CD4-positive, alpha-beta T cell treated with Interleukin-17A for 1 hour (primary cell): ENCODE measurements at regions not wholly inside any gene's neighbourhood (a gene's known extent, or its start where the extent isn't known, plus 50 kb on each side); places are given as distances from the start of the nearest gene placed in this dataset.
"Not testable (repeated sequence)": the region's sequence is repeated elsewhere in the genome, so short reads cannot be mapped to it uniquely, and the experiment has no call there.

Experiments used
- DNase-seq: peaks from one replicate; pipeline ENCODE4 v3.0.0-alpha.2; 2020

DNA sequence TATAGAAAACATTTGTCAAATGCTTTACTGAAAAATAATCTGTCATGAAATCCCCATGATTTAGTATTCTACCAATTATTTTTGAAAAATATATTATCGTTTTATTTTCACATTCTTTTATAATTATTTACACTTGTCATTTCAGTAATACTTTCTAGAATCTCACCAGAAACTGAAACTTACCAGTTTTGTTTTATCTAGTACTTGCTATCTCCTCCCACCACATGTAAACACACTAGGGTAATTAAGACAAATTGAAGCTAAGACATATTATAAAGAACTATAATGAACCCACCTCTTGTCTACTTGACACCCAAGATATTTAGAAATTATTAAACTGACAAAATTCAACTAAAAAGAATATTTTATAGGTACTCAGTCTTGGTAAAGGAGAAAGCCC, 51.5 kb upstream of the GRM3 start:
- no peak for DNase-seq

DNA sequence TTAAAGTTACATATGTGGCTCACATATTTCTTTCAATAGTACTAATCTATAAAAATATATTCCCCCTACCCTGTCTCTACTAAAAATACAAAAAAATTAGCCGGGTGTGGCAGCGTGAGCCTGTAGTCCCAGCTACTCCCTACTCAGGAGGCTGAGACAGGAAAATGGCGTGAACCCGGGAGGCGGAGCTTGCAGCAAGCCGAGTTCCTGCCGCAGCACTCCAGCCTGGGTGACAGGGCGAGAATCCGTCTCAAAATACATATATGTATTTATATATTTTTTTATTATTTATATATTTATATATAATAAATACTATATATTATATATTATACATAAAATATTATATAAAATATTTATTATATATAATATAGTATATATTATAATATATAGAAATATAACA, 69.7 kb upstream of the GRM3 start:
- DNase-seq = no peak

DNA sequence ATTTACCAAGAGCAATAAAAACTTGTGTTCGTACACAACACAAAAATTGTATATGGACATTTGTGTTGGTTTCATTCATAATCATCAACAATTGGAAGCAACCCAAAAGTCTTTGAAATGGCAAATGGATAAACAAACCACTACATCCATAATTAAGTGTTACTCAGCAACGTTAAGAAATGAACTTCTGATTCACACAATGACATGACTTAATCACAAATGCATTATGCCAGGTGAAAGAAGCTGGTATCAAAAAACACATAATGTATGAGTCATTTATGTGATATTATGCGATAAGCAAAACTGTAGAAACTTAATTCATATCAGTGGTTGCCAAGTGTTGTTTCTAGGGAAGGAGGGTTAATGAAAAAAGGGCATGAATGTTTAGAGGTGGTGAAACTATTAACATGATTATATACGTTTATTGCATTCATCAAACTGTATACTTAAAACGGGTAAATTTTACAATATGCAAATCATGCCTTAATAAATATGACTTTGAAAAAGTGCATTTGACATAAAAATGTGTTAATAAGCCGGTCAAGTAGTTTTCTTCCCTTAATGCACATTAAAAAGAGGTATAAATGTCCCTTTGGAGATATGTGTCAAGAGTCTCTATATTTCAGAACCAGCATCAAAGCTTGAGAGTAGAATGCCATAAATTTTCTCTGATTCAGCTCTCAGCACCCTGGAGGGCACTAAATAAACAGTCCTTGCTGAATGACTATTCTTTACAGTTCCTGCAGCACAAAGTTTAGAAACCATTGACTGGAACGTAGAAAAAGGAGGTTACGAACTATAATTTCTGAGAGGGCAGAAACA, 84.8 kb upstream of the GRM3 start:
- DNase-seq = no peak

DNA sequence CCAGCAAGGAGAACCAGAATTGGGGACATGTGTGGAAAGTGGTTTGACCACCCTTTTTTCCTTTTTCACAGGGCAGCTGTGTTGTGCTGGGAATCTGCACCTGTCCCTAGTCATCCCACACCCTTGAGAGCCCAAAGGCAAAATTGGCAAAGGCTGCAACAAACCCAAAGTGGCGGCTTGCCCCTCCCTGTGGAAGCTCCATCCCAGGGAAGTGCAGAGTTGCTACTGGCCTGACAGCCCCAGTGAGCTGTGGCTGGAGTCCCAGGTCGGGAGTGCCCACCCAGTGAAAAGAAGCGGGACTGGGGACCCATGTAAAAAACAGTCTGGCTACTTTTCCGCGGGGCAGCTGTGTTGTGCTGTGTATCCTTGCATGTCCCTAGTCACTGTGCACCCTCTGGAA, 109.1 kb upstream of the GRM3 start:
- DNase-seq = no peak

DNA sequence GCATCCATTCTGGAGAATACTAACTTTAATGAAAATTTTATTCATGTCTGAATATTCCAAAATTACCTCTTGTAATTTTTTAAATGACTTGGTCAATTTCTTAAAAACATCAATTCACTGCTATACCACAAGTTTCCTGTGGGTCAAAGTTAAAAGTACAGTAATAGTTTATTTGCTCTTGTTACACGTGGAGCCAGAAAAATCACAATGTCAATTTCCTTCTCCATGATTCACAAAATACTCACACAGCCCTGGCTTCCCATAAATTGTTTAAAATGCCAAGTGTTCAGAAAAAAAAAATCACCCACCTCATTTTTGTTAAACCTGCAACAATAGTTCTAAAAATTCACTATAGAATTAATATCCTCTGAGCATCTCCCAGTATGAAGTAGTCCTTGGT, 139.5 kb upstream of the GRM3 start:
- no peak for DNase-seq

DNA sequence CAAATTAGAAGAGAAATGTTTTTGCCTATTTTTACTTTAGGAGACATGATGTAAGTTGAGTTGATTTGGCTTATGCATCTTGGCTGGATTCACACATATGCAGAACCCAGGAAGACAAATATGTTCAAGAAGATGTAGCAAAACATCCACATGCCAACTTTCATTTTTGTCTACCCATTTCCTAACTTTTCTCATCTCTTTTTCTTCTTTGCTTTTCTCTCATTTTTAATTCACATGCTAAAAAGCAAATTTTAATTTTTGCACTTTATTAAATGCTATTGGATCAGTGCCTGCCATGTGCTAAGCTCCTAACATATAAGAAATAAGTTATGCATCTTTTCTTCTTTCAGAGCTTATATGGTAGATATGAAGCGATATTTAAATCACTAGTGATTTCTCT, 143.7 kb upstream of the GRM3 start:
- DNase-seq = no peak

DNA sequence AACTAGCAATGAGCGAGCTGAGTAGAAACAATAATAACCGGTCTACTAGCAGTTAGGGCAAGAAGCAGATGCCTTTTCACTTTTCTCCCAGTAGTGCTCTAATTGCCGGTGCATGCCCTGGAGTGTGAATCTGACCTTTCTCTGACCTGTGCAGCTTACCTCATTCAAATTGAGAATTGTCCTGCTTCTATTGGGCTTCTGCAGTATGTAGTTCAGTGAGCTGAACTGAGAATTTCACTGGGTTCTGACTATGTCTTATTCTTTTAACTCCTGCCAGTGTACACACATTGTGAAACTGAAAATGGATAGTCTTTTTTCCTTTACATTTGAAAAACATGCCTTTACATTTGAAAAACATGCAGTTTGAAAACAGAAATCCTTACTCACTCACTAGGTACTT, 157.9 kb upstream of the GRM3 start:
- DNase-seq = no peak

DNA sequence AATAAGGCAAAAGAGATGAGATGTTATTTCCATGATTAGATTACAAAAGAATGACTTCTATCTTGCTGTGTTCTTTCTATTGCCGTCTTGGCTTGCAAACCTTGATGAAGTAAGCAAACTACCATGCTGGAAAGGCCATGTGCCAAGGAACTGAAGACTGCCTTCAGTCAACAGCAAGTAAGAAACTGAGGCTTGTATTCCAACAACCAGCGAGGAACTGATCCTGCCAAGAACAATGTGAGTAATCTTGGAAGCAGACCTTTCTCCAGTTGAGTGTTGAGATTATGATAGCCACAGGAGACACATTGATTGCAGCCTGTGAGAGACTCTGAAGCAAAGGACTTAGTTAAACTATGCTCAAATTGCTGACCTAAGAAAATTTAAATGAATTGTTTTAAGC, 164.6 kb upstream of the GRM3 start:
- DNase-seq = no peak

DNA sequence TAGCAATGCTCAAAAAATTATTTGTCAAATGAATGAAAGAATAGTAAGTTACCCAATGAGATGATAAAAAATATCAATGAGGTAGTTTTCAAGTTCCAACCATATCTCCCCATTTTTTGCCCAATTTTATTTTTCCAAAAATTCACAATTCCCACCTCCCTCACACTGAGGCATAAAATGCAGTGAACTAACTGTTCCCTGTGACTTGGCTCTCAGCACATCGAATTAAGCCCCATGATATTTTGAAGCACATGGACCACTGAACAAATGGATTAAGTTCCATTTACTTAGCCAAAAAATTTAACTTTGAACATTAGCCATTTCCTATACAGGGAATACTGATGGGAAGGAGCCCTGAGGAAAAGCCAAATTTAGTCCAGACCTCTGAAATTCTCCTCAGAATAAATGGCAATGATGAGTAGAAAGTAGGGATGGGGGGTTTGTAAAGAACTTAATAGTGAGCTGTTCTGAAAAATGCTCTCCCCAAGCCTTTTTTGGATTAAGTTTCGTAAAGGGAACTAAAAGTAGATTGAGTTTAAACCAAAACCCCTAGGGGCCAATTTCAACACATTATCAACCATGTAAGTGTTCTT, 166.3 kb upstream of the GRM3 start:
- no peak for DNase-seq

DNA sequence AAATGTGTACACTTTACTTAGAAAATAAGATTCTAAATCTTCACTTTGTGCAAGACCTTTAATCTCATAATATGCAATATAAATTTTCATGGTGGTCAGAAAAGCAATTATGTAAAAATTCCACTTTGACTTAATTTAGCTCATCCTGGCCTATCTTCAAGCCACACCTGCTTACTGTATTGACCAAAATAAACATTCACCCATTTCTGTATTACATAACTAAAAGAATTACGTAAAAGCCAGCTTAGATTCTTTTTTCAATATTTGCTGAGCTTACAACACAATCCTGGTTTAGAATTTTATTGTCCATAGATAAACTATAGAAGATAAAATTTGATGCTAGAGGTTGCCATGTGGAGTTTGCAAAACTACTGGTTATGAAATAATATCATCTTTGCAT, 172.9 kb upstream of the GRM3 start:
- DNase-seq = no peak

DNA sequence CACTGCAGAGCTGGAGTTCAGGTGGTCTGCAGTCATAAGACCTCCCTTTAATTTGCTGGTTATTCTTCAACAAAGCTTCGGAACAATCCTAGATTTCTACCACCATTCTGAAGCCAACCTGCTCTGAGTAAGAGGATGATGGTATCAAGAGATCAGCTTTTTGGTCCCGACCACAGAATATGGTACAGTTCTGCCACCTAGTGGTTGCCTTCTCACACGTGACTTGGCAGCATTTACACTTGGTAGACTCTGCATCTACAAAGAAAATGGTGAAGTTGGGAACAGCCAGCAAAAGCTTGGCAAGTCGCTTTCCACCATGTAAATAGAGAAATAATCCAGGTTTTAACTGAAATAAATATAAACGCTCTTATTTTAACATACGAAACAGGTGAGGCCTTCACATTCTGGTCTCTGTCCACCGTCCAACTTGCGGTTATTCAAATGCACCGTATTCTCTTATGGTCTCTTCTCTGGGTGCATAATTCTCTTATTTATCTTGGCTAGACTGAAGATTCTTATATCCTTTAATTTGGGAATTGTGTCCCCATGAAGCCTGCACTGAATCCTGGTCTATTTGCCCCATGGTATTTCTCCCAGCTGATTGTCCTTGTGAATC, 173.9 kb upstream of the GRM3 start:
- DNase-seq = peak; percentile 19

DNA sequence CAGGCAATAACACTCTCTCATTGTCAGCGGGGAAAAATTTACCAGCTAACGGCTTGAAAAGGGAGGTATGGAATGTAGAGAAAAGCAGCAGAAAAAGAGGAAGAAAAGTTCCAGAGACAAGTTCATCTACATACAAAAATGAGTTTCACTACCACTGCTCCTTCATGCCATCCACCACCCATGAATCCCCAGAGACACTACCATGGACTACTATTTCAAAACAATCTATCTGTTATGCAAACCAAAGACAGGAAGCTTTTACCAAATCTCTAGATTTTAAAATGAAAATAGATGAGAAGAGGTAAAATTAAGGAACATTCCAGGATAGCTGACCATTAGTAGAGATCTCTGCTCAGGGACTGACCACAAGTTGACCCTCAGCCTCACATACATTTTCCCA, 189.0 kb upstream of the GRM3 start:
- no peak for DNase-seq

DNA sequence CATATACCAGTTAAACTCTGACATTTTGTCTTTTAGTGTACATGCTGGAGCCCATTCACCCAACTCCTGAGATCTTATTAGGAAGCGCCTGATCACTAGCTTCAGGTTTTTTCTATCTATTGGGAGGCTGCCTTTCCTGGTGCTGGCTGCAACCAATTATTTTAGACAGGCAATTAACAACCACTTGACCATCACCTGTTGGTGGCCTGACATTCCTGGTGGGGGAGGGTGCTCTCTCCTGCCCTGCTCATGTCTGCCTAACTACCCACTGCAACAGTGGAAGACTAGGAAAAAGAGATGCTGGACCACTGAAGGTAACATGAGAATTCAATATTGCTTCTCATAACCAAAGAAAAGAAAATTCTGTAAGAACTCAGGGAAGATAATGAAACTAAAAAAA, 190.3 kb upstream of the GRM3 start:
- no peak for DNase-seq

DNA sequence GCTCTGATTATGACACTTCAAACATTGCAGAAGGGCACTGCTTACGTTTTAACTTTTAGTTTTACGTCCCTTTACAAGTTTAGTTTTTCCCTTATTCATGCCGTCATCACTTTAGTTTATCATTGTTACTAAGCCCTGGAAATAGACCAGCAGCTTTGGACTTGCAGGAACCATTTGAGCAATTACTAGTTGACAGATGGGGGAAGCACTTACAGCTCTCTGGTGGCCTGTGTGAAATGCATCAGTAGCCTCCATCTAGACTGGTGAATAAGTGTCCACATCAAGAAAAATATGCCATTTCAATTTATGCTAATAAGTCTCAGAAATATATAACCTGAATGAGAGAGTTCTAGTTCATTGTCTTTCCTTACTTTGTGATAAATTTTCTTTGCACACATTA, 194.9 kb upstream of the GRM3 start:
- DNase-seq = no peak

DNA sequence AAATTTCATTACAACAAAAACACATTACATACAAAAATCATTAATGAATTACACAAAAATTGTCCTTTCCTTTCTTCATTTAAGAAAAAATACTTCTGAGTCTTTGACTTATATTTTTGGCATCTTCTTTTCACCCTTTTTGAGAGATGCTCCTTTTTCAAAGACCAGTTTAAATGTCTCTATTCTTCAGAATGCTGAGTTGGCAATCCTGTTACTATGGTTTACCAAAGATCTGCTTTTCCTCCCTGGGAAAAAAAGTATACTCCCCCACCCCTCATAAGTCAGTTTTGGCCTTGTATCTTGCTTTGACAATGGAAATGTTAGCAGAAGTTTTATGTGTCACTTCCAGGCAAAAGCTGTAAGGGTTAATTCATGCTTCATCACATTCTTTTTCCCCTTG, 198.4 kb upstream of the GRM3 start:
- DNase-seq = no peak

DNA sequence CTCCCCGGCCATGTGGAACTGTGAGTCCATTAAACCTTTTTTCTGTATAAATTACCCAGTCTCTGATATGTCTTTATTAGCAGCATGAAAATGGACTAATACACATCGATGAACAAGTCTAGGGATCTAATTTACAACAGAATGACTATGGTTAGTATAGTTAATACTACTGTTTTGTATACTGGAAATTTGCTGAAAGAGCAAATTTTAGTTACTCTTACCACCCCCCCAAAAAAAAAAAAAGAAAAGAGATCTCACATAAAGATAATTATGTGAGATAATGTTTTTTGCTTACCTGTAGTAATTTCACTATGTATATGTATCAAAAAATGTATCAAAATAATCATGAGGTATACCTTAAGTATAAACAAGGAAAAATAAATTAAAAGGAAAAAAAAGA, 199.5 kb upstream of the GRM3 start:
- DNase-seq = no peak

DNA sequence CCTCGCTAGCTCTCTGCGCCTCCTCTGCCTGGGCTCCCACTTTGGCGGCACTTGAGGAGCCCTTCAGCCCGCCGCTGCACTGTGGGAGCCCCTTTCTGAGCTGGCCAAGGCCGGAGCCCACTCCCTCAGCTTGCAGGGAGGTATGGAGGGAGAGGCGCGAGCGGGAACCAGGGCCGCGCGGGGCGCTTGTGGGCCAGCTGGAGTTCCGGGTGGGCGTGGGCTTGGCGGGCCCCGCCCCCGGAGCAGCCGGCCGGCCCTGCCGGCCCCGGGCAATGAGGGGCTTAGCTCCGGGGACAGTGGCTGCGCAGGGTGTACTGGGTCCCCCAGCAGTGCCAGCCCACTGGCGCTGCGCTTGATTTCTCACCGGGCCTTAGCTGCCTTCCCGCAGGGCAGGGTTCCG, 203.3 kb upstream of the GRM3 start:
- not testable (repeated sequence) for DNase-seq

DNA sequence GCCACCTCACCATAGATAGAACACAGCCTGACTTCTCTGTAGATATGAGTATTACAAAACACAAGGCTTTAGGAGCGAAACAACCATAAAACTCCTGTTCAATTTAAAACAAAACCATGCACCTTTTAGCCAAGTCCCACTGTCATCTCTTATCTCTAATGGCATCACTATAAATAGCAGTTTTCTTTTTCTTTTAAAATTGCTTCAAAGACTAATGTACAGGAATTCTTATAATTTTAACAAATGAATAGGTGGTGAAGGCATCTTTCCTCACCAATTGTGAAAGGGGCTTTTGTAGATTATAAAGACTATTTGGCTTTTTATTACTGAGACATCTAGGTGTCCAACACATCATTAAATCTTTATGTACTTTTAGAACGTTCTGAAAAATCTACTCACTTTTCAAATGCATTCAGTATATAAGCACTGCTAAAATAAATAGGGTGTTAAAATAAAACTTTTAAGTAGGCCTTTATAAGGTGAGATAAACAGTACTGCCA, 205.7 kb upstream of the GRM3 start:
- DNase-seq = no peak

DNA sequence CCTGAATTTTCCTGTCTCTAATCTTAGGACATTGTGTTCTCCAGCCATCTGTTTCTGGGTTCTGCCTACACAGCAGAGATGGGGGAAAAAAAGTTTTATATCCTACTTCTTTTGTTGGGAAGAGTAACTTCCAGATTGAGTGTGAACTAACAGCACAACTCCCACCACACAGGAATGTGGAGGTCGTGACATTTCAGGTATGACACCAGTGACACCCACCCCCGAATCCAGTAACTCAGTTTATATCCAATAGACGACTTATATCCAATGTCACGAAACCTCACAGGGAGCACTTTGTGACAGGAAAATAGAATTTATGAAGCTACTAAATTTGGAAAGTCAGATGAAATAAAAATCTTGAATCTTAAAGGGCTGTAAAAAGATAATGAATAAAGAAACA, 211.9 kb upstream of the GRM3 start:
- no peak for DNase-seq

DNA sequence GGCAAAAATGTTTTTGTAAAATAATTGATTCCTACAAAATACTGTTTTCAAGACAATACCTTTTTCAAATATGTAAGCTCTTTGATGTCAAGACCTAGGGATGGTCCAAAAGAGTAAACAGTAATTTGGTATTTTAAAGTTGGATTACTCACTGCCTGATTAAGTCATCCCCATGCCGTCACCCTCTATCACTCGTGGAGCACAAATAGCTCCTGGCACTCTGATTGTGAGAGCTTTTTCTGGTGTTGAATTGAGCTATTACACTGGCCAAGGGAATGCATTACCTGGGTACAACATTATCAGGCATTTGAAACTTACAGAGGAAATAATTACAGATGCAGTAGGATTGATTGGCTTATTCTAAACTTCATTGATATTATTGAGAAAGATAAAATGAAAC, 231.9 kb upstream of the GRM3 start:
- no peak for DNase-seq

DNA sequence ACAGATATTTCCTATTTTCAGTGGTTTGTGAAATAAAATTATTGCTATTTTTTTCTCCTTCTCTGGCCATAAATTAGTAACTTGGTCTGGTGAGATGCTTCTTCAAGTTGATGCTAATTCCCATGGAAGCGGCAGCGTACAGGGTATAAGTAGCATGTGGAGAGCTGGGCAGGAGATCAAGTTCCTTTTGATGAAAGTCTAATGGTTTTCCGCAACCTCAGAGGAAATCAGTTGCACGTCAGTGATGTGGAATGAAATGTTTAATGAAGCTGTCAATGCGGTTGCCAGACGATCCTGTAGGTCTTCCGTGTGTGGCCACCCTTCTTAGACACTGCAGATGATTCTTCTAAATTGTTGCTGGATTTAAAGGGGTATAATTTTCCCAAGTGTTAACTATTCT, 236.4 kb upstream of the GRM3 start:
- no peak for DNase-seq

DNA sequence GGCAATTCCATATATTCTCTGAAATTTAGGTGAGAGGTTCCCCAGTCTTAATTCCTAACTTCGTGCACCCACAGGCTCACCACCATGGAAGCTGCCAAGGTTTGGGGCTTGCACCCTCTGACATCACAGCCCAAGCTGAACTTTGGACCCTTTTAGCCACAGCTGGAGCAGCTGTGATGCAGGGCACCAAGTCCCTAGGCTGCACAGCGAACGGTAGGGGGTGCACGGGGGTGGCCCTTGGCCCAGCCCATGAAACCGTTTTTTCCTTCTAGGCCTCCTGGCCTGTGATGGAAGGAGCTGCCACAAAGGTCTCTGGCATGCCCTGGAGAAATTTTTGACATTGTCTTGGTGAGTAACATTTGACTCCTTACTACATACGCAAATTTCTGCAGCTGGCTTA, 251.9 kb upstream of the GRM3 start:
- DNase-seq = no peak

DNA sequence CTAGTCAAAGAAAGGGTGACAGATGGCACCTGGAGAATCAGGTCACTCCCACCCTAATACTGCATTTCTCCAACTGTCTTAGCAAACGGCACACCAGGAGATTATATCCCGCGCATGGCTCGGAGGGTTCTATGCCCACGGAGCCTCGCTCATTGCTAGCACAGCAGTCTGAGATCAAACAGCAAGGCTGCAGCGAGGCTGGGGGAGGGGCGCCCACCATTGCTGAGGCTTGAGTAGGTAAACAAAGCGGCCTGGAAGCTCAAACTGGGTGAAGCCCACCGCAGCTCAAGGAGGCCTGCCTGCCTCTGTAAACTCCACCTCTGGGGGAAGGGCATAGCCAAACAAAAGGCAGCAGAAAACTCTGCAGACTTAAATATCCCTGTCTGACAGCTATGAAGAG, 268.1 kb upstream of the GRM3 start:
- not testable (repeated sequence) for DNase-seq

DNA sequence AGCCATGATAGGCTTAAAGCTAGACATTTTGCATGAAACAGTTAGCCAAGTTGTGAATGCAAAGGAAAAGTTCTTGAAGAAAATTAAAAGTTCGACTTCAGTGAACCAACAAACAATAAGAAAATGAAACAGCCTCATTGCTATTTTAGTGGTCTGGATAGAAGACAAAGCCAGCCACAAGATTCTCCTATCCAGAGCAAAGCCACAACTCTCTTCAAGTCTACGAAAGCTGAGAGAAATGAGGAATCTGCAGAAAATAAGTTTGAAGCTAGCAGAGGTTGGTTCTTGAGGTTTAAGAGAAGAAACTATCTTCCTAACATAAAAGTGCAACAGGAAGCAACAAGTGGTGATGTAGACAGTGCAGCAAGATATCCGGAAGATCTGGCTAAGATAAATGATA, 271.4 kb upstream of the GRM3 start:
- no peak for DNase-seq
